HG03196 (cell line): ENCODE measurements at regions not wholly inside any gene's neighbourhood (a gene's known extent, or its start where the extent isn't known, plus 50 kb on each side); places are given as distances from the start of the nearest gene placed in this dataset.

Experiments
- ATAC-seq: cut with Tn5 transposase; IDR thresholded peaks from one replicate; pipeline ENCODE4 v1.9.1; 2021; ENCODE audit not compliant: unreplicated experiment

DNA sequence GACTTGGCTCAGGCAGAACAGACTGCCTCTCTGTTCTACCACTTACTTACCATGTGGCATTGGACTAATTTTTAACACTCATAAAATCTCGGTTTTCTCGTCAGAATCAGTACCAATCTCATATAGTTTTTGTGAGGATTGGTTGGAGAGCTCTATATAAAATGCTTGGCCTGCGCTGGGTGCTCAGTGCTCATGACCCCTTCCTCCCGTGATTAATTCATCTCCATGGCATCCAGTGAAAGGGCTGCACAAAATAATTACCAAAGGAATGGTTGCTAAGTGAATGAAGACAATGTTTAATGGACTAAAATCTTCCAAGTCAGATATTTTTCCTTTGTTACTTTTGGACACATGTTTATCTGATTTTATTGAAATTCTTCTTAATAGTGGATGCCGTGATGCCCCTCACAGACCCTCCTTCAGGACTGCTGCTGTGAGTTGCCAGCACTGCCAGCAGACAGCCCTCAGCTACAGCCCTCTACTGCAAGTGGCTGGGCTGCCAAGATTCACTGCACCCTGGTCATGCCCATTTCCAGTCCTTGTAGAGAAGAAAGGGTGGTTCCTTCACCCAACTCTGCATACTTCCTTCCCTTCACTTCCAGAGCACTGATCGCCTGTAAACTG lies 436.5 kb downstream of the LMO4 start:
- ATAC-seq, result no peak

DNA sequence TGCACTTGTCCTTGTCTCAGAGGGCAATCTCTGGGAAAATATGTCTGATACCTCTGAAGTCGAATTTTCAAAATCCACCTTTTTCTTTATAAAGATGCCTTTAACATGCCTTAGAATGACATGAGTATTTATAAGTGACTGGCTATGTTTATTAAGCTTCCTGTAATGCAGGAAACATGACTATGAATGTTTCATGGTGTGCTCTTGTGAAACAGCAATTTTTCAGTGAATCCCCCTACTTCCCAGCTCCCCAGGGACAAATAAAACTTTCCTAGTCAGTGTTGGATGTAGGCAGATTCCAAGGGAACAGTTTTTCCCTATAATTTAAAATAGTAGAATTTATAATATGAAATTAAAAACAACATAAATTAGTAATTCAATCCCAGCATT lies 437.0 kb downstream of the LMO4 start:
- ATAC-seq, result no peak

DNA sequence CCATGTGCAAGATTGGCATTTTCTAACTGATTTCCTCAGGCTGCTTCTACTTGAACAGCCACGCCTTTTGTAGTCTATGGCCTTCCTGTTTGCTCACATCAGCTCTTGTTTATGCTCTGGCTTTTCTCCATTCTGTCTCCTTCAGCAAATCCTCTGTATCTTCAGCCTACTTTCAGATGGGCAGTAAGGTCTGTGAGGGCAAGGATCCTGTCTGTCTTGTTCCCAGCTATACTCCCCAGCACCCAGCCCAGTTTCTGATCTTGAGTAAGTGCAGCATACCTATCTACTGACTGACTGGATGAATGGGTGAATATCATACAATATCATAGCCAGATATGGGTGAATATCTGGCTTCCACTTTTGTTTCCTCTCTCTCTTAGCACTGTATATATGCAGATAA lies 438.1 kb downstream of the LMO4 start:
- no peak for ATAC-seq

DNA sequence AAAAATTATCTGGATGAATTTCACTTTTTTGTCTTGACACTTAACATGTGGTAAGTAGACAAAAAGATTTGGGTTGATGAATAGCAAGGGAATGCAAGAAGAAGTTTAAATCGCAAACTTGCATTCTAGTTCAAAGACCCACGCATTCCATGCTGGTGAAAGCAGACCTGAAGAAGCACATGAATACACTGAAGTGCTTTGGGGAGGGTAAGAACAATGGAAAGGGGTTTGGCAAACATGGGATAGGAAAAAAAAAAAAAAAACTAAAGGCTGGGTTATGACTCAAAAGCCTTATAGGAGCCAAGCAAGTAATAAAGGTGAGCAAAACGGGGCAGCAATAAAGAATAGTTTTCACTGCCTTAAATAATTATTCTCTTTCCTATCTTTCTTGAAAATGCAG lies 450.2 kb downstream of the LMO4 start:
- ATAC-seq, result no peak

DNA sequence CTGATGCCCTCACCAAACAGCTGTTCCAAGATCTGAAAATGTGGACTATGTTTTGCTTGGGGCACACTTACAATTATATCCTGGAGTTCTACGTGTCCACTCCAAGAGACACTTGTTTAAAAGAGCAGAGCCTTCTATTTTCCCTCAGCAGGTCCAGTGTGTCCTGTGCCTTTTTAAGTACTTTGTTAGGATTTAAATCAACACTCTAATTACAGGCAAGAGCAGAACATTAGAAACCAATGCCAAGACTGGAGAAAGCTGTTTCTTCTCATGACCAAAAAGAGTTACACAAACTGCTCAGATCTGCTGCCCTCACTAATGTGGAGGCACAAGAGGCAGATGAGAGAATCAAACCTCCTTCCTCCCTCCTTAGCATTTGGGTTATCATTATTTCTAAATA lies 452.9 kb downstream of the LMO4 start:
- ATAC-seq, result no peak

DNA sequence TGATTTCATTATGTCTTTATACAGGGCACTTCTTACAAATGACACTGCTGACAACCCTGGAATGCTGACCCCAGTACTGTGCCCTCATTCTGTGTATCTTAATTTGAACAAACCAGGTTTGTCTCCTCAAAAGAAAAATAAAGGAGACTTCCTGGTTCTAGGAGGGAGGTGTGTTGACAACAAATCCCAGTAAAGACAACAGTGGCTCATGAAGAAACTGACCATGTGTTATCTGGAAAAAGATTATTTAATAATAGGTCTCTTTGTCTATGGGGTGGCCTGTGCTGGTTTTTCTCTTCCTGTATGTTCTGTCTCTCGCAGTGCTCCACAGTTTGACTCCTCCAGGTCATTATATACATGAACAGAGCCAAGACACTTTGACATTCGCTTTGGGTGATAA lies 454.6 kb downstream of the LMO4 start:
- ATAC-seq, result no peak

DNA sequence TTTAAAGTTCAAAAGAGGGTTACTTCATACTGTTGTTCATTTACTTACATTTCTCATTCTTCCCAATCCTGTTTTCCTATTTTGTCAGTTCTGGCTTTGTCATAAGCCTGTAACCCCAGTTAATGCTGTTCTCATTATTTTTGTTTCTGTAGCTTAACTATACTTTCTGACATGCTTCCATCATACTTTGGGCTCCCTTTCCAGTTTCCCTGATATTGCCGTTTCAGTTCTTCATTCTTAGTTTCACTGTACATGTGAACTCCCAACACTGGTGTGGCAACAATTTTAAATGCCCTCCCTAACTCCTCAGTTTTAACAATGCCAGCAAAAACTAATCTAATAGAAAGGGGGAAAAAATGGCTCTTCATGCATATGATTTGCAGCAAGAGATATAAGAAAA lies 456.7 kb downstream of the LMO4 start:
- ATAC-seq, result no peak

DNA sequence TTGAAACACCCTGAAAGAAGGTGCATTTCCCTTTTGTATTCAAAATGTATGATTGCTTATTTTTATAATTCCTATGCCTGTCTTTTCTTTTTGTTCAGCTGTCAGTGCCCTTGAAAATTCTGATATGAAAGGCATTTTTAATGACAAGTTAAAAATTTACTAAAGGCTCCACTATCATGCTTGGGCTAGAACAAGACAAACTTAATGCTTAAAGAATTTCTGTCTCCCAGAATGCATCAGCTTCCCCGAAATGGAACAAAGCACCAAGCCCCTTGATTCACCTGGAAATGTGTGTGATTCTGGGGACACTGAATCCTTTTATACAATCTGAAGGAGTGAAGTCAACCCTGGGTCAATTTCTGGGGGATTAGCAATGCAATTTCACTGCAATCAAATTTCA lies 457.5 kb downstream of the LMO4 start:
- no peak for ATAC-seq

DNA sequence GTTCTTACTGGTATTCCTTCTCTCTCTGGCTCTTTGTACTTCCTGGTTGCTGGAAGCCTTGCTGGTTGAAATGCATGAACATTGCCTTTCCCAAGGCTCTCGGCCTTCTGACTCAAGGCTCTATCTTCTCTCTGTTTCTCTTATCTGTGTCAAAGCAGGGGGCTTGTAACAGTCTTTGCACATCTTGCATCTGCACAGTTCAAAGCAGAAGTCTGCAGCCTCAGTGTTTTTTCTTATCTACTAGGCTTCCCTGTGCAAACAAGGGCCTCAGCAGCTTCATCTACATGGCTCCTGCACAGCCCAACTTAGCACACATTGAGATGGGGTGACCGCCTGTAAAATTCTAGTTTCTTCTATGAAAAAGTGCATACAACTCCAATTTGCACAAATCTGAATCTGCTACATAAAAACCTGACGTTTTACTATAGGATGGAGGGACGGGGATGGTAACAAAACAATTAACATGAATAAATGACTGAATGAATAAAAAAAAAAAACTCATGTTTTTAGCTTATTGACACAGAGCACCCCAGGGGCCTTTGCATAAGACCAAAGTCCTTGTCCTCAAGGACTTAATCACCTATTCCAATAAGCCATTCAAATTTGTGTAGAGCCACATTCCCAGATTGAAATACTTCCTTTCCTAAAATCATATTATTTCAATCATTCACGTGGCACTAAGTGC lies 458.3 kb downstream of the LMO4 start:
- no peak for ATAC-seq

DNA sequence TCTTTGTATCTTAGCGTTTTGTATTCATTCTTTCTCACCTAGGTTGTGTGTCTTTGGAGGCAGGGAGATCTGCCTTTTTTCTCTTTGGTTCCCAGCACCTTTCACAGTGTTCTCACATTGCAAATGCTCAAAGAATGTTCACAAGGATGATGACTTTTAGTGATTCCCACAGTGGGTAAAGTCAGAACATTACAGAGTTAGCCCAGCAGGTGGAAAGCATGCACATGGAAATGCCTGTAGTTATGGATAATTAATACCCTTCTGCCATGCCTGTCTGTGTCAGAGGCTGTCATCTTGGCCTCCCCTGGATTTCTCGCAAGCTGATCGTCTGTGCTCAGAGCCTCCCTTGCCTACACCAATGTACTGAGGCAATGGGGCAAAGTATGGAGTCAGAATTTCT lies 458.9 kb downstream of the LMO4 start:
- no peak for ATAC-seq

DNA sequence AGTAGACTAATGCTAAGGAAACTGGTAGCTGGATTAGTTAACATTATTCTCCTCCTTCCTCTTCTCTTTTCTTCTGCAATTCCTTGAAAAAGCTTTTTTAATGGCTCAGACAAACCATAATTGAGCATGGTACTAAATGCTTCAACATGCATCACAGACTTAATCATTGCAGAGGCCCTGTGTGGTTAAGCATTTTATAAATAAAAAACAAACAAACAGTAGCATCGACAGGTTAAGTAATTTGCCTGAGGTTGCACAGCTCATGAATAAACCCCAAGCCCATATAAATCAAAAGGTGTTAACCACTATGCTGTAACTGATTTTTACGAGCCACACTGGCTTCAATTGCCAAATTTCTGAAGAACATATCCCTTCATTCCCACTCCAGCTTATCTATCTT lies 462.1 kb downstream of the LMO4 start:
- no peak for ATAC-seq

DNA sequence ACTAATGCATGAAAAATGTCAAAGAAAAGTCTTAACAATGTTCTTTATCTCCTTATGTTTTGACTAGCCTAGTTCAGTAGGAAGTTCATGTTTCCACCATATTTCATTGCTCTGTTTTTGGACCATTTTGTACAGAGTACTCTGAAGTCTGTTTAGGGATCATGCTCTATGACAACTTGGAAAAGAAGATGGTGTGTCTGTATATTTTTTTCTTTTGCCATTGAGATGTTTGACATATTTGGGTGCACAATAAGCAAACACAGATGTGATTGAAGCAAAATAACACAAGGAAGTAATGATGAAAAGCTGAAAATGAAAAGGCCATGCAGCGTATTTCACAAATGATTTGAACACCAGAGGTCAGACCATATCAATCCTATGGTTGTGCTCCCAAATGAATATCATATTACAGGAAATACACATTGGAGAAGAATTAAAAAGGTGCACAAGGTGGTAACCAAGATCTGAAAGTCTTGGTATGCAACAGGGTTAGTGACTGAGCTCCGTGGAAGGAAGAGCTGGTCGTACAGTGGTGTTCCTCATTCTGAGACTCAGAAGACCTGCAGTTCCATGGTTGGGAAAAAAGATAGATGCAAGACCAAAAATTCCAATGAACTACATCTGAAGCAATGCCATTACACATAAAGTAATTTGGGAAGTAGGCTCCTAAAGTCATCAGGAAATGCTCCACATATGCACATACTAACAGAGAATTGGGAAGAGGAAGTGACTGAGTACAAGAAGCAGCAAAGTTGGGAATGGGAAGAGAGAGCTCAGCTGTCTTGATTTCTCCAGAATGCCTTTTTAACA lies 463.5 kb downstream of the LMO4 start:
- no peak for ATAC-seq

DNA sequence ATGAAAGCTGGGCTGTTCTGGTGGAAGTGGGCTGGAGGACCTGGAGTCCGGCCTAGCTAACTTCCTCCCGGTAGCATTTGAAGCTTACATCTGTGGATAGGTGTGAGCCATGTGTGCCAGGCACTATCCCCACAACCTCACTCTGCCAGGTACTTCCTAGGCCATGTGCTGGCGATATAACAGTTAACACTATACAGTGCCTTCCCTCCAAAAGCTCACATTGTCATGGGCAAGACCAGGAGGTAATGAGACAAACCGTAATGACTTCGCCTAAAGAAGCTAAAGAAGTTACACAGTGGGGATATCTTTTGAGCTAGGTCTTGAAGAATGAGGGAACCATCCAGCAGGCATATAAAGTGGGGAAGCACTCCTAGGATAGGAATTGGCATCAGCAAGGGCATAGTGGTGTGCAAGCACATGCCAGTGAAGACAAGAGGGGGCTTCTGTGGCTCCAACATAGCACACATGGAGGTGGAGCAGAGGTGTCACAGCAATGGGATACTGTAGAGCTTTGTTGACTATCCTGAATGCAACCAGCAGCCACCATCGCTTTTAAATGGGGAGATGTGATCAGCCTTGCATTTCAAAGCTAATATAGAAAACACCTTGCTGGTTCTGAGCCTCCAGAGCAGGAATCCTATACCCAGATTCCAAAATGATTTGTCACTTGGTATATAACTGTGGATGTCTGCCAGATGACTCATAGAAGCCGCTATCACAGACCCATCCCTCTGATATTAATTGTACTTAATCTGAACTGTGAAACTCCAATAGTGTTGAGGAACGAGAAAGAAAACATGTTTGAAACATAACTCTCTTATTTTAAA lies 466.3 kb downstream of the LMO4 start:
- ATAC-seq, result no peak

DNA sequence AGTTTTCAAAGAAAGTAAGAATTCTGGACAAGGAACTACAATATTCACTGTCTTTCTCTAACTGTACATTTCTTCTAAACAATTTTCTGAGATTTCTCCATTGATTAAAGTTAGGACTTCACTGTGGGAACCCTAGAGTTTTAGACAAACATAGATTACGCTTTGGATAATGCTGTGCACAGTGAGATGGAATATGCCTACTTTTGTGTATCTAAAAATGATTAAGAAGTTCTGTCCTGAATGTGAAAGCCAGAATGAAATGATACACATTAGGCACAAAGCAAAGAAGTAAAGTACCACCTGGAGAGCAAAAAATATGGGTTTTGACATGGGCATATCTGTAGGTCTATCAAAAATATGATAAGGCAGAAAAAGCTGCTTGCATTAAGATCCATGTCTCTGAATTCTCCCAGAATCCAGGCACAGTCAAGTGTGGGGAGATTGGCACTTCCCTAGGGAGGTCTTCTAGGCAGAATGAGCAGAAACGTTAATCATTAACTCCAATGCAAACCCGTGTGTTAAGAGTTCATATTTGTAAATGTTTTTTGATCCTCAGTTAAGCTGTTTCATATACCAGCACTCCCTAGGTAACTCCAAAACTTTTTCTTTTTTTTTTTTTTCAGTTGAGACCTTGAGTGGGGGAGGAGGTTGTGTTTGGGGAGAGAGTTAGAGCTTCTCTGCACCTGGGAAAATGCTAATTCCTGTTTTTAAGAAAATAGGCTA lies 467.1 kb downstream of the LMO4 start:
- no peak for ATAC-seq

DNA sequence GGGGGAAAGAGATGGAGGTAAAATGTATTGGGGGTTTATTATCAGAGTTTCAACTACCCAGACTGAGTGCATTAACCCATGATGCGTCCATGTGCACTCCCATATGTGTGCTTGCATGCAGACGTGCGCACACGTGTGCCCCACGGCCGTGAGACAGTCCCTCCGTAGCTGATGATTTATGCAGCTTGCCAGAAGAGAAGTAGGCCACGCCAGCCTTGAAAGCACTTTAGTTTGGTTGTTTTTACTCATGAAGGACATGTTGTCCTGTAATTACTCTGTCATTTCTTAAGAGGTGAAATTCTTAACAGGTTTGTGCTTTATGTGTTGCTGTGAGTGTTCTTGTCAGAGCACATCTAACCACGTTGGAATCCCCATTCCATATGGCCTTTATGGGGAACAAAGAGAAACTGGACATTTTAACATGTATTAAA lies 467.8 kb downstream of the LMO4 start:
- ATAC-seq, result no peak

DNA sequence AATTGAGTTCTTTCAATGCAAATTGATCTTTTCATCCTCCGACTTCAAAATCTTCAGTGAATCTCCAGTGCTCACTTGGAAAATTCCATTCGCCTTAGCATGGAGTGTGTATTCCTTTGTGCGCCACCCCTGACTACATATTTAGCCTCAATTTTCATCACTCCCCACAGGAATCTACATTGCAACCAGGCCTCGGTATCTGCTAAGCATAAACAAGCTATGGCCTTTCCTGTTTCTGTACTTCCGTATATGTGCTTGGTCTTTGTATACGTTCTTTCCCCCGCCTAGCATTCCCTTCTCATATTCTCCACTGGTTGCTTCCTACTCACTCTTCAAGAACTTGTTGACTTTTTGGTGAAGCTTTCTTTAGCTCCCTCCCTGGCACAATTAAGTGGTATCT lies 470.8 kb downstream of the LMO4 start:
- ATAC-seq, result no peak

DNA sequence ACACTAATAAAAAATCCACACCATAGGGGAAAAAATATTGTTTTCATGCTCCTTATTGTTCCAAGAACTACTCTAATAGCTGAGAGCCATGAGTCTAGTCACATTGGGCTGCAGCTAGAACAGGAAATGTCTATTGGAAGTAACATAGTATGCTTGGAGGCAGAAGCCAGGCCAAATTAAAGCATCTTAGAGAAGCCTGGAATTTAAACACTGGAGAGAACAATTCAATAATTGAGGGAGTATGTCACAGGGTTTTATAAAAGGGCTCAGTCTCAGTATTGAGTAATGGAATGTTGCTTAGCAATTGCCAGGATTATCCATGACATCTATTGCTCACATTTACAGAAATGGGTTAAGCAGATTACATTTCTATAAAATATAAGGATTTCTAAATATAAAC lies 471.3 kb downstream of the LMO4 start:
- no peak for ATAC-seq

DNA sequence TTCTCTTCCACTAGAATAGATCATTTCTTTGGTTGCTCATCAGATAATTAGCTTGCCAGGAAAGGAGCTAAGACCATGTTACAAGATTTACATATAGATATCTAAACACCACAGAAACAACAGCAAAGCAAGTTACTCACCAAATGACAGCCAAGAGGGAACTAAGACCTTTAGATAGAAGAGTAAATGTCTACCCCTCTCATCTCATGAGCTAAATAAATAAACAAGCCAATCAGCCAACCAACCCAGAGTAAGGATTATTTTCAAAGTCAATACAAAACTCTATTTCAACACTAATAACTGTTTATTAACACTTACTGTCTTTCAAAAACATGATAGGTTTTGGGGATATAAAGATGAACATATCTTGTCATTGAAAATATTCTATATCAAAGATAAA lies 474.7 kb downstream of the LMO4 start:
- no peak for ATAC-seq

DNA sequence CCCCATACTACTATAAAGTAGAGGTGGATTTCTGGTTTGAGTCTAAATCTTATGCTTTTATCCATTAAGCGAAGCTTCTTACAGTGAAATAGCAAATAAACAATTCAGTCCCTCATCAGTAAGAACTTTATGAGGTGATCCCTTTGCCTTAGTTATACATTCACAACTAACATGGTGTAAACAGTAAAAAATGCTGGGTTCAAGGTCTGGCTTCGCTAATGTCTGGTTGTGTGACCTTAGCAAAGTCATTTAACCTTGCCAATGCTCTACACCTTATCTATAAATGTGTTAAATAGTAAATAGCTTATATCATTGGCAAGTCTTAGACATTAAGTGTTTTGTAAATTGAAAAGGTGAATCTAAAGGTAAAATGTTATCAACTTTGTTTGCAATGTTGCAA lies 475.4 kb downstream of the LMO4 start:
- ATAC-seq, result no peak

DNA sequence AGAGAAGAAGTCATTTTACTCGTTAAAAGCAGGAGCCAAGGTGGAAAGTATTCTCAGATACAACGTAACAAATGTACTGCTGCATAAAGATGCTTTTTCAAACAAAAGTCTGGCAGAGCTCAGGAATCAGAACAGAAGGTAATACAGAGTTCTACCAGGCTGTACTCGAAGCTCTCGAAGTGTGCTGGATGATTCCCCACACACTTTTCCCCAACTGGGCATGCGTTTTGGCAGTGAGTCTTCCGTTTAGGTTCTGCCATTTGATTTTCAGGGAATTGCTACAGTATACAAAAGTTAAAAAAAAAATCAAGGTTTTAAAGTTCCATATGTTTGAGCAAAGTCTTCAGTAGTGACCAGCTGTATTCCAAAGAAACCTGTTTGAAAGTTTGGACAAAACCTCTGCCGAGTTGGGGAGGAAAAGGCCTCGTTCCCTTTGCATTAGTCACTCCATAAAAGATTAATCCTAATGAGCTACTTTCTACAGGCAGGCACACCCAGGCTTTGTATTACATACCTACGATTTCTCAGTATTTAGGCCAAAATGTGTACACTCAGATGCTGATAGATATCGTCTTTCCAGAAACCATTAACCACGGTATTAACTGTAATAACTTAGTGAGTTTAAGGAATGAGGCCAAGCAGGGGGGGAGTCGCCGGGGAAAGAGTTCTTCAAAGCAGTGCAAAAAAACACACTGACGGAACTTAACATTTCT lies 477.1 kb downstream of the LMO4 start:
- ATAC-seq, result no peak
